Endothelial cell of umbilical vein (primary cell): ENCODE measurements at regions not wholly inside any gene's neighbourhood (a gene's known extent, or its start where the extent isn't known, plus 50 kb on each side); places are given as distances from the start of the nearest gene placed in this dataset.
"Not testable (repeated sequence)": the region's sequence is repeated elsewhere in the genome, so short reads cannot be mapped to it uniquely, and the experiment has no call there.

Experiments used
- CTCF ChIP-seq, 2 donors: IDR thresholded peaks; 1 replicate in 1 of 2; 2 replicates in 1 of 2; pipeline ENCODE4 v1.5.1; 2011; ENCODE audit warnings: low read length in 2 of 2, mild to moderate bottlenecking in 2 of 2, moderate library complexity in 2 of 2, control low read depth in 1 of 2, inconsistent platforms in 1 of 2, low read depth in 1 of 2; ENCODE audit not compliant: insufficient read depth in 1 of 2; ENCODE audit errors: extremely low read depth in 1 of 2
- FOS ChIP-seq: IDR thresholded peaks from 2 replicates; pipeline ENCODE4 v1.6.1; 2011; ENCODE audit warnings: mild to moderate bottlenecking, low read length, moderate library complexity, borderline replicate concordance; ENCODE audit not compliant: insufficient read depth
- MAX ChIP-seq: IDR thresholded peaks from 2 replicates; pipeline ENCODE4 v1.6.1; 2011; ENCODE audit not compliant: insufficient read depth, insufficient read length
- MYC ChIP-seq: IDR thresholded peaks from one replicate; pipeline ENCODE4 v1.6.1; 2011; ENCODE audit warnings: mild to moderate bottlenecking, low read depth, low read length
- POLR2A ChIP-seq: IDR thresholded peaks from 2 replicates; pipeline ENCODE4 v1.6.1; 2012; ENCODE audit warnings: low read depth, mild to moderate bottlenecking, control low read depth, low read length
- POLR2AphosphoS5 ChIP-seq: IDR thresholded peaks from 2 replicates; pipeline ENCODE4 v1.6.1; 2012; ENCODE audit warnings: low read depth, mild to moderate bottlenecking, control low read depth, low read length, moderate library complexity; ENCODE audit not compliant: insufficient read depth

- not testable (repeated sequence) for TF ChIP-seq CTCF (IDR thresholded peaks at IDR 0.05; ENCODE audit: extremely low read depth in 1 of 2, insufficient read depth in 1 of 2, low read depth in 1 of 2, low read length in 2 of 2); POLR2A; MAX; POLR2AphosphoS5; FOS; MYC
Measured at GRCh38 chr16:15247971-15248370, 130.1 kb downstream of the NPIPA5 start.
